ENCODE measurements at regions not wholly inside any gene's neighbourhood (a gene's known extent, or its start where the extent isn't known, plus 50 kb on each side); places are given as distances from the start of the nearest gene placed in this dataset.

GRCh38 chr3:139202226-139202958 lies 141.4 kb upstream of the MRPS22 start:
- Histone ChIP-seq H3K4me1 (ENCODE audit: insufficient read depth, low read length) (no peaks in the 10 kb centered on the region), H3K27me3 (ENCODE audit: control insufficient read depth in 1 of 2, insufficient read depth in 2 of 2, low read length in 2 of 2) (no peaks in the 10 kb centered on the region), H3K27ac (ENCODE audit: extremely low read length, insufficient read depth, low read length) (no peak overlapping the region), H3K4me3 (replicated peaks in 1 of 3; ENCODE audit: insufficient read depth in 1 of 3, low read depth in 2 of 3, low read length in 3 of 3) (no peak overlapping the region; a peak in 1 of 6 replicates), H4K20me1 (ENCODE audit: insufficient read depth, low read length) (no peaks in the 10 kb centered on the region), H3K36me3 (replicated peaks in 1 of 2; ENCODE audit: control insufficient read depth in 1 of 2, insufficient read depth in 2 of 2, low read length in 2 of 2) (no peaks in the 10 kb centered on the region), H3K4me2 (ENCODE audit: low read depth, low read length) (peak overlapping the region; percentile 43; the same call in 1 of the 2 replicates), H2AFZ (ENCODE audit: low read length) (no peak overlapping the region), H3K9me3 (ENCODE audit: low read length) (no peaks in the 10 kb centered on the region), H3K79me2 (ENCODE audit: insufficient read depth, low read length) (no peaks in the 10 kb centered on the region), H3K9ac (ENCODE audit: insufficient read depth, low read depth, low read length) (no peak overlapping the region)
- BruUV-seq (replicated peaks): no TSS peak
- WGBS (ENCODE audit: low lambda C conversion rate): 0% methylated on average over 4 of the region's 5 CpGs
- peak; percentile 32 for FAIRE-seq
- peak; percentile 46 for DNase-seq (ENCODE audit: low spot score)
- intact Hi-C loops (cut with micrococcal nuclease; ENCODE audit: unreplicated experiment): loop anchor here (2.0 to 10.0 kb wide), 2 partner anchors 92 to 122 kb away; no protein-coding TSS in a partner anchor
- POLR2A ChIA-PET: no interaction called here
- peak; percentile 99 for ATAC-seq
- CTCF ChIA-PET (ENCODE audit: low intra/inter-chr PET ratio, low total read pairs): interaction anchor here (1.1 to 1.4 kb wide), 2 partner anchors 91 to 181 kb away, joined by 3 to 6 read pairs; partner anchors contain the start of gene PRR23B
- in situ Hi-C loops (cut with HindIII; ENCODE audit: extremely low pct_ligation_motif_present, low pct_unique_long_range_greater_than_20kb): loop anchor here (5.0 kb wide), 2 partner anchors 95 to 265 kb away; no protein-coding TSS in a partner anchor
- TF ChIP-seq, protein P1, sequence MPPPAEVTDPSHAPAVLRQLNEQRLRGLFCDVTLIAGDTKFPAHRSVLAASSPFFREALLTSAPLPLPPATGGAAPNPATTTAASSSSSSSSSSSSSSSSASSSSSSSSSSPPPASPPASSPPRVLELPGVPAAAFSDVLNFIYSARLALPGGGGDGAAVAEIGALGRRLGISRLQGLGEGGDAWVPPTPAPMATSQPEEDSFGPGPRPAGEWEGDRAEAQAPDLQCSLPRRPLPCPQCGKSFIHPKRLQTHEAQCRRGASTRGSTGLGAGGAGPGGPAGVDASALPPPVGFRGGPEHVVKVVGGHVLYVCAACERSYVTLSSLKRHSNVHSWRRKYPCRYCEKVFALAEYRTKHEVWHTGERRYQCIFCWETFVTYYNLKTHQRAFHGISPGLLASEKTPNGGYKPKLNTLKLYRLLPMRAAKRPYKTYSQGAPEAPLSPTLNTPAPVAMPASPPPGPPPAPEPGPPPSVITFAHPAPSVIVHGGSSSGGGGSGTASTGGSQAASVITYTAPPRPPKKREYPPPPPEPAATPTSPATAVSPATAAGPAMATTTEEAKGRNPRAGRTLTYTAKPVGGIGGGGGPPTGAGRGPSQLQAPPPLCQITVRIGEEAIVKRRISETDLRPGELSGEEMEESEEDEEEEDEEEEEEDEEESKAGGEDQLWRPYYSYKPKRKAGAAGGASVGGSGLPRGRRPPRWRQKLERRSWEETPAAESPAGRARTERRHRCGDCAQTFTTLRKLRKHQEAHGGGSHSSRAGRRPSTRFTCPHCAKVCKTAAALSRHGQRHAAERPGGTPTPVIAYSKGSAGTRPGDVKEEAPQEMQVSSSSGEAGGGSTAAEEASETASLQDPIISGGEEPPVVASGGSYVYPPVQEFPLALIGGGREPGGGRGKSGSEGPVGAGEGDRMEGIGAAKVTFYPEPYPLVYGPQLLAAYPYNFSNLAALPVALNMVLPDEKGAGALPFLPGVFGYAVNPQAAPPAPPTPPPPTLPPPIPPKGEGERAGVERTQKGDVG (CRISPR knock-in tag; IDR thresholded peaks at IDR 0.05; ENCODE audit: borderline replicate concordance): no peak
- TF ChIP-seq ZNF292 (CRISPR knock-in tag; IDR thresholded peaks at IDR 0.05; ENCODE audit: borderline replicate concordance, low read depth) (no peak), ZNF549 (CRISPR knock-in tag; IDR thresholded peaks at IDR 0.05) (no peak), ETV6 (CRISPR knock-in tag; conservative IDR thresholded peaks at IDR 0.05) (no peak), MATR3 (CRISPR knock-in tag; IDR thresholded peaks at IDR 0.05) (no peak), ZNF280D (CRISPR knock-in tag; IDR thresholded peaks at IDR 0.05) (no peak), STAG1 (CRISPR knock-in tag; IDR thresholded peaks at IDR 0.05) (peak; percentile 82), HOXA9 (CRISPR knock-in tag; IDR thresholded peaks at IDR 0.05; ENCODE audit: borderline replicate concordance) (no peak), DPF2 (CRISPR knock-in tag; IDR thresholded peaks at IDR 0.05; ENCODE audit: borderline replicate concordance, low read depth) (no peak), NR2C2 (CRISPR knock-in tag; IDR thresholded peaks at IDR 0.05; ENCODE audit: borderline replicate concordance) (no peak), AFF4 (CRISPR knock-in tag; IDR thresholded peaks at IDR 0.05) (no peak), KMT2A (CRISPR knock-in tag; IDR thresholded peaks at IDR 0.05) (no peak)
- TF ChIP-seq, protein P2, sequence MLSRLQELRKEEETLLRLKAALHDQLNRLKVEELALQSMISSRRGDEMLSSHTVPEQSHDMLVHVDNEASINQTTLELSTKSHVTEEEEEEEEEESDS (CRISPR knock-in tag; IDR thresholded peaks at IDR 0.05; ENCODE audit: borderline replicate concordance): no peak
